H9 (cell line): ENCODE measurements at regions not wholly inside any gene's neighbourhood (a gene's known extent, or its start where the extent isn't known, plus 50 kb on each side); places are given as distances from the start of the nearest gene placed in this dataset.

Experiments used
- DNase-seq: peaks from one replicate; pipeline ENCODE4 v3.0.0-alpha.2; 2017
- H2AFZ ChIP-seq: one replicate; pipeline ENCODE4 v1.6.1; 2013; ENCODE audit warnings: mild to moderate bottlenecking, low read length, control low read depth, moderate library complexity
- H2AK5ac ChIP-seq: 2 replicates; pipeline ENCODE4 v1.6.1; 2013; ENCODE audit warnings: low read length, control low read depth, mixed read lengths; ENCODE audit not compliant: insufficient read length
- H2BK120ac ChIP-seq: one replicate; pipeline ENCODE4 v1.6.1; 2013; ENCODE audit warnings: low read depth, mild to moderate bottlenecking, low read length, control low read depth, inconsistent platforms; ENCODE audit not compliant: poor library complexity, severe bottlenecking
- H2BK12ac ChIP-seq: 2 replicates; pipeline ENCODE4 v1.6.1; 2013; ENCODE audit warnings: low read length, control low read depth, mixed read lengths, low read depth; ENCODE audit not compliant: insufficient read length
- H2BK15ac ChIP-seq: 2 replicates; pipeline ENCODE4 v1.6.1; 2013; ENCODE audit warnings: low read depth, low read length, control low read depth
- H2BK20ac ChIP-seq: one replicate; pipeline ENCODE4 v1.6.1; 2013; ENCODE audit warnings: low read depth, mild to moderate bottlenecking, low read length, control low read depth, inconsistent platforms; ENCODE audit not compliant: poor library complexity, severe bottlenecking
- H2BK5ac ChIP-seq: 2 replicates; pipeline ENCODE4 v1.6.1; 2013; ENCODE audit warnings: low read length, control low read depth, mixed read lengths; ENCODE audit not compliant: insufficient read length
- H3K14ac ChIP-seq: 2 replicates; pipeline ENCODE4 v1.6.1; 2013; ENCODE audit warnings: low read length, control low read depth; ENCODE audit not compliant: insufficient read depth
- H3K18ac ChIP-seq: 2 replicates; pipeline ENCODE4 v1.6.1; 2013; ENCODE audit warnings: low read depth, mild to moderate bottlenecking, mixed read lengths, low read length, control low read depth; ENCODE audit not compliant: insufficient read length
- H3K23ac ChIP-seq: 2 replicates; pipeline ENCODE4 v1.6.1; 2013; ENCODE audit warnings: low read length, control low read depth, mixed read lengths, low read depth; ENCODE audit not compliant: insufficient read length
- H3K23me2 ChIP-seq: 2 replicates; pipeline ENCODE4 v1.6.1; 2013; ENCODE audit warnings: low read depth, mild to moderate bottlenecking, mixed read lengths, low read length, control low read depth; ENCODE audit not compliant: insufficient read length, poor library complexity, severe bottlenecking
- H3K27ac ChIP-seq: 2 replicates; pipeline ENCODE4 v1.5.1; 2013; ENCODE audit warnings: low read length, control low read depth, mixed read lengths, low read depth; ENCODE audit not compliant: insufficient read length
- H3K27me3 ChIP-seq: 2 replicates; pipeline ENCODE4 v1.6.1; 2013; ENCODE audit warnings: low read length, control low read depth, inconsistent platforms; ENCODE audit not compliant: insufficient read depth
- H3K4ac ChIP-seq: 2 replicates; pipeline ENCODE4 v1.6.1; 2013; ENCODE audit warnings: low read depth, mild to moderate bottlenecking, control low read depth, inconsistent platforms, low read length, moderate library complexity
- H3K4me1 ChIP-seq: 2 replicates; pipeline ENCODE4 v1.6.1; 2013; ENCODE audit warnings: low read length, control low read depth, inconsistent platforms; ENCODE audit not compliant: insufficient read depth
- H3K4me2 ChIP-seq: 2 replicates; pipeline ENCODE4 v1.6.1; 2013; ENCODE audit warnings: low read length, control low read depth, mixed read lengths; ENCODE audit not compliant: insufficient read length, insufficient read depth
- H3K56ac ChIP-seq: 2 replicates; pipeline ENCODE4 v1.6.1; 2013; ENCODE audit warnings: low read depth, mild to moderate bottlenecking, mixed read lengths, low read length, control low read depth; ENCODE audit not compliant: insufficient read length
- H3K79me1 ChIP-seq: 2 replicates; pipeline ENCODE4 v1.6.1; 2013; ENCODE audit warnings: low read depth, mild to moderate bottlenecking, moderate library complexity, low read length, control low read depth, inconsistent platforms; ENCODE audit not compliant: insufficient read depth, poor library complexity, severe bottlenecking
- H3K79me2 ChIP-seq: 2 replicates; pipeline ENCODE4 v1.6.1; 2013; ENCODE audit warnings: low read length, control low read depth, inconsistent platforms; ENCODE audit not compliant: insufficient read depth
- H3K9ac ChIP-seq: 2 replicates; pipeline ENCODE4 v1.6.1; 2013; ENCODE audit warnings: low read length, control low read depth, mixed read lengths; ENCODE audit not compliant: insufficient read length; ENCODE audit errors: extremely low read depth
- H3K9me3 ChIP-seq: one replicate; pipeline ENCODE4 v1.6.1; 2013; ENCODE audit warnings: low read depth, low read length, inconsistent platforms; ENCODE audit not compliant: control insufficient read depth
- H3T11ph ChIP-seq: one replicate; pipeline ENCODE4 v1.6.1; 2013; ENCODE audit warnings: mild to moderate bottlenecking, low read length, control low read depth, inconsistent platforms
- H4K20me1 ChIP-seq: one replicate; pipeline ENCODE4 v1.6.1; 2013; ENCODE audit not compliant: control insufficient read depth, insufficient read length, insufficient read depth
- H4K5ac ChIP-seq: 2 replicates; pipeline ENCODE4 v1.6.1; 2013; ENCODE audit warnings: low read depth, mild to moderate bottlenecking, mixed read lengths, low read length, control low read depth; ENCODE audit not compliant: insufficient read length
- H4K8ac ChIP-seq: replicated peaks from 2 replicates; pipeline ENCODE4 v1.6.1; 2013; ENCODE audit warnings: low read length, control low read depth, mixed read lengths, low read depth; ENCODE audit not compliant: insufficient read length
- H4K91ac ChIP-seq: 2 replicates; pipeline ENCODE4 v1.6.1; 2013; ENCODE audit warnings: low read depth, mild to moderate bottlenecking, moderate library complexity, mixed read lengths, low read length, control low read depth; ENCODE audit not compliant: insufficient read length
- H3K27ac Mint-ChIP-seq, 3 experiments: 2 replicates in 2 of 3; 3 replicates in 1 of 3; pipeline ENCODE4 v1.8.0; 2020 to 2021; ENCODE audit warnings: mixed read lengths in 3 of 3, mild to moderate bottlenecking in 1 of 3, moderate library complexity in 1 of 3
- H3K27me3 Mint-ChIP-seq: 2 replicates; pipeline ENCODE4 v1.8.0; 2021; ENCODE audit warnings: low read depth, mild to moderate bottlenecking, moderate library complexity, mixed read lengths
- H3K36me3 Mint-ChIP-seq, 3 experiments: 2 replicates in 2 of 3; 3 replicates in 1 of 3; pipeline ENCODE4 v1.8.0; 2020 to 2021; ENCODE audit warnings: low read depth in 3 of 3, mixed read lengths in 3 of 3; ENCODE audit not compliant: insufficient read depth in 1 of 3
- H3K4me1 Mint-ChIP-seq, 2 experiments: 2 replicates each; pipeline ENCODE4 v1.8.0; 2020; ENCODE audit warnings: mixed read lengths in 2 of 2
- H3K4me3 Mint-ChIP-seq, 2 experiments: 2 replicates in 1 of 2; 3 replicates in 1 of 2; pipeline ENCODE4 v1.8.0; 2020 to 2021; ENCODE audit warnings: mild to moderate bottlenecking in 2 of 2, mixed read lengths in 2 of 2, moderate library complexity in 1 of 2
- H3K9me3 Mint-ChIP-seq, 2 experiments: 2 replicates in 1 of 2; 3 replicates in 1 of 2; pipeline ENCODE4 v1.8.0; 2020; ENCODE audit warnings: mild to moderate bottlenecking in 2 of 2, mixed read lengths in 2 of 2, moderate library complexity in 1 of 2
- CTCF ChIP-seq: fragments of 200-600 bp; sonication (generic); conservative IDR thresholded peaks from 3 replicates; pipeline ENCODE4 v1.8.0; 2021; ENCODE audit warnings: antibody characterized with exemption, mild to moderate bottlenecking
- WGBS: extraction: QIAGEN DNeasy Blood & Tissue Kit; methylation state at CpG from one replicate; pipeline ENCODE4 v1.1.7; 2013; ENCODE audit warnings: missing lambda C conversion rate, low lambda C conversion rate, mixed read lengths; ENCODE audit not compliant: insufficient read length; ENCODE audit errors: extremely low coverage; 5-methylcytosine and 5-hydroxymethylcytosine counted together

- TF ChIP-seq CTCF: no peak
- Histone ChIP-seq H2BK12ac (no peak overlapping the region), H2BK20ac (no peak overlapping the region), H3K79me1 (no peaks in the 10 kb centered on the region), H2BK120ac (no peak overlapping the region), H3K4me1 (no peaks in the 10 kb centered on the region), H4K91ac (no peak overlapping the region), H3K14ac (no peak overlapping the region), H2AK5ac (no peak overlapping the region), H3K23me2 (no peaks in the 10 kb centered on the region), H2BK5ac (no peak overlapping the region), H2AFZ (no peak overlapping the region), H4K5ac (no peak overlapping the region), H4K20me1 (no peaks in the 10 kb centered on the region), H3T11ph (no peak overlapping the region), H3K4me2 (no peak overlapping the region), H3K56ac (no peak overlapping the region), H3K4ac (no peak overlapping the region), H4K8ac (no peak overlapping the region), H3K9me3 (no peaks in the 10 kb centered on the region), H3K79me2 (no peaks in the 10 kb centered on the region), H2BK15ac (no peak overlapping the region), H3K23ac (no peak overlapping the region), H3K9ac (no peak overlapping the region), H3K27me3 (no peaks in the 10 kb centered on the region), H3K27ac (no peak overlapping the region), H3K18ac (no peak overlapping the region)
- Mint-ChIP-seq H3K9me3 (peaks cover 2 to 3% of the 10 kb centered on the region in 2 experiments; a peak in 2 of 5 replicates), H3K4me1 (no peaks in the 10 kb centered on the region), H3K36me3 (no peaks in the 10 kb centered on the region), H3K27ac (no peak overlapping the region), H3K4me3 (no peak overlapping the region), H3K27me3 (peaks cover 7% of the 10 kb centered on the region)
- no peak for DNase-seq
- WGBS: no CpG with 5 or more reads among the region's 6 CpGs
Measured at GRCh38 chr1:48103495-48103894, 106.3 kb upstream of the TRABD2B start.
